Hippocampal formation (tissue), 2 donors: ENCODE measurements at regions not wholly inside any gene's neighbourhood (a gene's known extent, or its start where the extent isn't known, plus 50 kb on each side); places are given as distances from the start of the nearest gene placed in this dataset.

Experiments used
- DNase-seq, 2 donors: peaks; one replicate each; lab custom pipeline; 2025; lab: John Stamatoyannopoulos, UW

GRCh38 chr4:126775485-126776106 lies 857.2 kb upstream of the INTU start:
- DNase-seq: no peak

- DNase-seq: no peak
Measured at GRCh38 chr4:126776361-126776760, 856.4 kb upstream of the INTU start.

- no peak for DNase-seq
Measured at GRCh38 chr4:126777649-126778048, 855.1 kb upstream of the INTU start.

- DNase-seq: no peak
Measured at GRCh38 chr4:126778348-126778747, 854.4 kb upstream of the INTU start.

GRCh38 chr4:126779001-126779400 lies 853.8 kb upstream of the INTU start:
- no peak for DNase-seq

- DNase-seq: no peak
Measured at GRCh38 chr4:126779436-126780166, 853.2 kb upstream of the INTU start.

- no peak for DNase-seq
Measured at GRCh38 chr4:126783191-126783590, 849.6 kb upstream of the INTU start.

- DNase-seq: no peak
Measured at GRCh38 chr4:126784966-126785580, 847.7 kb upstream of the INTU start.

- no peak for DNase-seq
Measured at GRCh38 chr4:126790633-126791032, 842.1 kb upstream of the INTU start.

- DNase-seq: no peak
Measured at GRCh38 chr4:126794363-126794762, 838.4 kb upstream of the INTU start.

GRCh38 chr4:126798214-126798613 lies 834.5 kb upstream of the INTU start:
- no peak for DNase-seq

GRCh38 chr4:126799416-126799815 lies 833.3 kb upstream of the INTU start:
- DNase-seq: no peak

- no peak for DNase-seq
Measured at GRCh38 chr4:126799971-126800574, 832.7 kb upstream of the INTU start.

GRCh38 chr4:126800575-126801141 lies 832.1 kb upstream of the INTU start:
- DNase-seq: no peak

- DNase-seq: no peak
Measured at GRCh38 chr4:126807132-126807531, 825.6 kb upstream of the INTU start.

- no peak for DNase-seq
Measured at GRCh38 chr4:126812076-126812475, 820.7 kb upstream of the INTU start.

GRCh38 chr4:126820631-126821030 lies 812.1 kb upstream of the INTU start:
- DNase-seq: no peak

- no peak for DNase-seq
Measured at GRCh38 chr4:126821152-126821551, 811.6 kb upstream of the INTU start.

GRCh38 chr4:126825083-126825482 lies 807.7 kb upstream of the INTU start:
- no peak for DNase-seq

- DNase-seq: no peak
Measured at GRCh38 chr4:126827669-126828068, 805.1 kb upstream of the INTU start.

GRCh38 chr4:126834854-126835253 lies 797.9 kb upstream of the INTU start:
- no peak for DNase-seq

- DNase-seq: no peak
Measured at GRCh38 chr4:126838941-126839679, 793.6 kb upstream of the INTU start.
